ENCODE measurements at regions not wholly inside any gene's neighbourhood (a gene's known extent, or its start where the extent isn't known, plus 50 kb on each side); places are given as distances from the start of the nearest gene placed in this dataset.

GRCh38 chr2:212736385-212736726, 197.8 kb upstream of the ERBB4 start:
- TF ChIP-seq CTCF (conservative IDR thresholded peaks at IDR 0.05; ENCODE audit: low read length): no peak
- no peak for TF ChIP-seq EZH2phosphoT487 (IDR thresholded peaks at IDR 0.05; ENCODE audit: borderline replicate concordance)
